ENCODE measurements at regions not wholly inside any gene's neighbourhood (a gene's known extent, or its start where the extent isn't known, plus 50 kb on each side); places are given as distances from the start of the nearest gene placed in this dataset.
"Not testable (repeated sequence)": the region's sequence is repeated elsewhere in the genome, so short reads cannot be mapped to it uniquely, and the experiment has no call there.

DNA sequence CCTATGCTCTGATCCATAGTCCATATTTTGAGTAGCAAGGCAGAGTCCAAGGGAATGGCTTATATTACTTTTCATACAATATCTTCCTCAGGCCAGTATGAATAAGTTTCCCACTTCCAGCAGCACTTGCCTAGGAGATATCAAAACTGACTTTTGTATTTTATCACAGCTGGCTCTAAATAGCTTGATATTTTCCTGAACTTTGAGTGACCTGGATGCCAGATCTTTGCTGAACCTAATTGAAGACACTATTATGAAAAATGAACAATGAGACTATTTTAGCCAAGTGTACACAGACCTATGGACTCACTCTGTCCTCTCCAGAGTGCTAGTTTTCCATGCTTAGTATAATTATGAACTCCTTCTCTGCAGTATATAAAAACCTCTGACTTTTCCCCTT, 475.6 kb upstream of the PTGER4 start:
- Histone ChIP-seq H3K36me3 (no peaks in the 10 kb centered on the region), H3K4me1 (no peaks in the 10 kb centered on the region), H3K27ac (no peak overlapping the region), H3K9me3 (no peaks in the 10 kb centered on the region), H3K27me3 (no peaks in the 10 kb centered on the region), H3K4me3 (no peak overlapping the region)
- TF ChIP-seq, protein P1, sequence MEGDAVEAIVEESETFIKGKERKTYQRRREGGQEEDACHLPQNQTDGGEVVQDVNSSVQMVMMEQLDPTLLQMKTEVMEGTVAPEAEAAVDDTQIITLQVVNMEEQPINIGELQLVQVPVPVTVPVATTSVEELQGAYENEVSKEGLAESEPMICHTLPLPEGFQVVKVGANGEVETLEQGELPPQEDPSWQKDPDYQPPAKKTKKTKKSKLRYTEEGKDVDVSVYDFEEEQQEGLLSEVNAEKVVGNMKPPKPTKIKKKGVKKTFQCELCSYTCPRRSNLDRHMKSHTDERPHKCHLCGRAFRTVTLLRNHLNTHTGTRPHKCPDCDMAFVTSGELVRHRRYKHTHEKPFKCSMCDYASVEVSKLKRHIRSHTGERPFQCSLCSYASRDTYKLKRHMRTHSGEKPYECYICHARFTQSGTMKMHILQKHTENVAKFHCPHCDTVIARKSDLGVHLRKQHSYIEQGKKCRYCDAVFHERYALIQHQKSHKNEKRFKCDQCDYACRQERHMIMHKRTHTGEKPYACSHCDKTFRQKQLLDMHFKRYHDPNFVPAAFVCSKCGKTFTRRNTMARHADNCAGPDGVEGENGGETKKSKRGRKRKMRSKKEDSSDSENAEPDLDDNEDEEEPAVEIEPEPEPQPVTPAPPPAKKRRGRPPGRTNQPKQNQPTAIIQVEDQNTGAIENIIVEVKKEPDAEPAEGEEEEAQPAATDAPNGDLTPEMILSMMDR (IDR thresholded peaks at IDR 0.05) = no peak
- no peak for TF ChIP-seq POLR2A (IDR thresholded peaks at IDR 0.05)
- no peak for TF ChIP-seq EP300 (IDR thresholded peaks at IDR 0.05)
- no peak for TF ChIP-seq POLR2AphosphoS5 (IDR thresholded peaks at IDR 0.05)
- DNase-seq (ENCODE audit: low spot score in 2 of 2) = no peak

DNA sequence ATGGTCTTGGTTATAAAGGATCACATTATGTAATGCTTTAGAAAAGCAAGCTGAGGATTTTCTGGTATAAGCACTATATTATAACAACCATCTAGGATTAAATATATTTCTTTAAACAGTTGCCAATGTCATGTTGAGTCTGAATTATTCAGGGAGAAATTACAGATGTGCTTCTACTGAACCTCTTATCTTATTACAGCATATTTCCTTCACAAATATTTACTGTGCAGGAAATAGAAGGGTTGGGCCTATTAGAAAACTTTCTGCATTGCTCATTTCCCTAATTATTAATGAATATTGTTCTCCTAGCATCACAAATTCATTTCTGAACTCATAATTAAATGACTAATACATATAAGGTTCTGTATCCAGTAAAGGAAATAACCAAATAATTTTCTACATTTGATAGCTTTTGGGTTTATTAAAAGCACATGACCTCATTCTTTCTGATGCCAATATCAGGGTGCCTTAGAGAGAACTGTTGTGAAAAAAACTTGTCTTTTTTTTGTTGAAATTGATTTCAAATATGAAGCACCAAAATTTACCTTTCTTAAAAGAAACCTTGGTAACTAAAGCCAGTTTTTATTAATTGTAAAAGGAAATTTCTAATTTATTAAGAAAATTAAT, 476.8 kb upstream of the PTGER4 start:
- no peak overlapping the region for H3K27ac ChIP-seq
- H3K9me3 ChIP-seq = no peaks in the 10 kb centered on the region
- no peaks in the 10 kb centered on the region for H3K36me3 ChIP-seq
- H3K4me1 ChIP-seq = no peaks in the 10 kb centered on the region
- TF ChIP-seq POLR2AphosphoS5 (IDR thresholded peaks at IDR 0.05) = no peak
- no peak for TF ChIP-seq POLR2A (IDR thresholded peaks at IDR 0.05)
- no peak for TF ChIP-seq EP300 (IDR thresholded peaks at IDR 0.05)
- TF ChIP-seq, protein P1 (IDR thresholded peaks at IDR 0.05) = no peak
- no peak overlapping the region for H3K4me3 ChIP-seq
- H3K27me3 ChIP-seq = no peaks in the 10 kb centered on the region
- no peak for DNase-seq (ENCODE audit: low spot score in 2 of 2)

DNA sequence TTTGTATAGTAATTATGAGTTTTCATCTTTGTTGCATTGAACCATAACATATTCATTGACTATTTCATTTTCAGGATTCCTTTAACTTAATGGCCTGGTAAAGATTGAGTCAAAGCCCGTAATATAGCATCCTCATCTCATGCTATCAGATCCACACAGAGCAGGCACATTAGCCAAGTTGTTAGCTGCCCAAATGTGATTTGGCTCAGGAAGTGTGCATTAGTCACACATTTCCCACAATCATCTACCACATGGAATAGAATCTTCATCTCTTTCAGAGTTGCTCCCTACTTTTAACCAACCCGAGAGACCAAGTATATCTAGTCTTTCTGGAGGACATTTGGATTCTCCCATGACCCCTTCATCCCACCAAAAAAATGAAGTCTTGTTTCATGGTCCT, 481.0 kb upstream of the PTGER4 start:
- no peaks in the 10 kb centered on the region for H3K9me3 ChIP-seq
- H3K27me3 ChIP-seq = no peaks in the 10 kb centered on the region
- no peak for DNase-seq (ENCODE audit: low spot score in 2 of 2)
- H3K4me1 ChIP-seq = no peaks in the 10 kb centered on the region
- no peak overlapping the region for H3K4me3 ChIP-seq
- no peaks in the 10 kb centered on the region for H3K36me3 ChIP-seq
- 62% methylated on average over 2 of the region's 2 CpGs for WGBS
- H3K27ac ChIP-seq = no peak overlapping the region
- no peak for TF ChIP-seq POLR2A (IDR thresholded peaks at IDR 0.05)
- no peak for TF ChIP-seq POLR2AphosphoS5 (IDR thresholded peaks at IDR 0.05)
- no peak for TF ChIP-seq EP300 (IDR thresholded peaks at IDR 0.05)
- TF ChIP-seq, protein P1 (IDR thresholded peaks at IDR 0.05) = no peak

DNA sequence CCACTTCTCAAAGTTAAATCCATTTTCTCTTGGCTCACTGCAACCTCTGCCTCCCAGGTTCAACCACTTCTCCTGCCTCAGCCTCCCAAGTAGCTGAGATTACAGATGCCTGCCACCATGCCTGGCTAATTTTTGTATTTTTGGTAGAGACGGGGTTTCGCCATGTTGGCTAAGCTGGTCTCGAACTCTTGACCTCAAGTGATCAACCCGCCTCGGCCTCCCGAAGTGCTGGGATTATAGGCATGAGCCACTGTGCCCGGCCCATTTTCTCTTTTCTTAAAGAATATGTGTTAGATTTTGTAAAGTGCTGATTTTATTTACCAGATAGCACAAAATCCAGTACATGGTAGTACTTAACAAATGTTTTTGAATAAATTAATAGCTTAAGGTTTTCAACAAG, 484.1 kb upstream of the PTGER4 start:
- not testable (repeated sequence) for H3K27ac ChIP-seq; H3K9me3 ChIP-seq; H3K27me3 ChIP-seq; DNase-seq (ENCODE audit: low spot score in 2 of 2); H3K36me3 ChIP-seq; H3K4me3 ChIP-seq; H3K4me1 ChIP-seq
- 99% methylated on average over 7 of the region's 7 CpGs for WGBS

DNA sequence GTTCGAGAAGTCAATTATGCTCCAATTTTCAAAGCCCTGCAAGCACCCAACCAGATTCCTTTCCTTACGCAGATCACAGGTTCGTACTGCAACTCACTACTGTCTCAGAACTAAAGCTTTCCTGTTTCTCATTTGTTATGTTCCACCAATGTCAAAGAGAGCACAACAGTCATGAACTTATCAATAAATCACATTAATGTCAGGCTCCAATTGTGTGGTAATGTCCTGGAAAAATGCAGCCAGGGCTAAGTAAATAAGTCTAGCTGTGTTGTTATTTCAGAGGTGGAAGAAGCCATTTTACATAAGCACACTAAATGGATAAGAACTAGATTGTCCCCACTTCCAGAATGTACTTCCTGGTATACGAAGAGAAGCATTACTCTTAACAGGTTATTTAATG, 488.6 kb upstream of the PTGER4 start:
- Histone ChIP-seq H3K27me3 (no peaks in the 10 kb centered on the region), H3K36me3 (no peaks in the 10 kb centered on the region), H3K4me1 (no peaks in the 10 kb centered on the region), H3K4me3 (no peak overlapping the region), H3K27ac (no peak overlapping the region), H3K9me3 (no peaks in the 10 kb centered on the region)
- no peak for DNase-seq (ENCODE audit: low spot score in 2 of 2)
- no peak for TF ChIP-seq EP300 (IDR thresholded peaks at IDR 0.05)
- TF ChIP-seq POLR2A (IDR thresholded peaks at IDR 0.05) = no peak
- TF ChIP-seq POLR2AphosphoS5 (IDR thresholded peaks at IDR 0.05) = no peak
- TF ChIP-seq, protein P1 (IDR thresholded peaks at IDR 0.05) = no peak
- WGBS = 68% methylated on average over 4 of the region's 4 CpGs

DNA sequence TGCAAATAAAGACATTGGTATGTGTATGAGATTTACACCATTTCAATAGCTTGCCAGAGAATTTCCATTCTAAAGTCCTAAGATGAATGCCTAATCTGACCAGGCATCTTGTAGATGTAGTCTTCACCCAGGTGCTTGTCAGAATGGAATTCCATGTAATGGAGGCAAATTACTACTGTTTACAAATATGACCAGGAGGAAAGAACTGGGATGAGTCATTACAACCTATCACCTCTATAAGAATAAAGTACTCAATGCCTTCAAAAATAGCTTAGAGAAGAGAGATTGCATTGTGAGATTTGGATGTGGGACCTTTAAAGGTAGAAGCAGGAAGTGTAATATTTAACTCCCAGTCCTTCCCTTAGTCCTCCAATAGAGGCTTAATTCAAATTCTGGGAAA, 507.0 kb upstream of the PTGER4 start:
- peaks cover 13% of the 10 kb centered on the region for H3K9me3 ChIP-seq
- TF ChIP-seq, protein P1 (IDR thresholded peaks at IDR 0.05) = no peak
- TF ChIP-seq POLR2A (IDR thresholded peaks at IDR 0.05) = no peak
- TF ChIP-seq POLR2AphosphoS5 (IDR thresholded peaks at IDR 0.05) = no peak
- no peak for TF ChIP-seq EP300 (IDR thresholded peaks at IDR 0.05)
- no peak overlapping the region for H3K4me3 ChIP-seq
- no peaks in the 10 kb centered on the region for H3K4me1 ChIP-seq
- H3K27ac ChIP-seq = no peak overlapping the region
- no peaks in the 10 kb centered on the region for H3K36me3 ChIP-seq
- no peaks in the 10 kb centered on the region for H3K27me3 ChIP-seq
- DNase-seq (ENCODE audit: low spot score in 2 of 2) = no peak
